ENCODE measurements at regions not wholly inside any gene's neighbourhood (a gene's known extent, or its start where the extent isn't known, plus 50 kb on each side); places are given as distances from the start of the nearest gene placed in this dataset.

- H3K4me3 ChIP-seq (ENCODE audit: low read depth, low read length) = no peak overlapping the region
- DNase-seq (ENCODE audit: low read depth) = no peak
- no peak for TF ChIP-seq CTCF (IDR thresholded peaks at IDR 0.05; ENCODE audit: control insufficient read depth, extremely low read depth, insufficient read depth)
These were observed 143.6 kb upstream of the SLC28A3 start for GRCh38 chr9:84484172-84484571.

GRCh38 chr9:84485539-84485938 lies 145.0 kb upstream of the SLC28A3 start:
- peak; percentile 92 for DNase-seq (ENCODE audit: low read depth)
- no peak overlapping the region for H3K4me3 ChIP-seq (ENCODE audit: low read depth, low read length)
- TF ChIP-seq CTCF (IDR thresholded peaks at IDR 0.05; ENCODE audit: control insufficient read depth, extremely low read depth, insufficient read depth) = no peak

GRCh38 chr9:84486663-84487062 lies 146.1 kb upstream of the SLC28A3 start:
- no peak overlapping the region for H3K4me3 ChIP-seq (ENCODE audit: low read depth, low read length)

GRCh38 chr9:84490206-84490841 lies 149.8 kb upstream of the SLC28A3 start:
- DNase-seq (ENCODE audit: low read depth) = no peak
- no peak for TF ChIP-seq CTCF (IDR thresholded peaks at IDR 0.05; ENCODE audit: control insufficient read depth, extremely low read depth, insufficient read depth)
- H3K4me3 ChIP-seq (ENCODE audit: low read depth, low read length) = no peak overlapping the region

More at GRCh38 chr9:84486663-84487062, 146.1 kb upstream of the SLC28A3 start:
- DNase-seq (ENCODE audit: low read depth) = no peak
- no peak for TF ChIP-seq CTCF (IDR thresholded peaks at IDR 0.05; ENCODE audit: control insufficient read depth, extremely low read depth, insufficient read depth)

- DNase-seq (ENCODE audit: low read depth) = no peak
- no peak for TF ChIP-seq CTCF (IDR thresholded peaks at IDR 0.05; ENCODE audit: control insufficient read depth, extremely low read depth, insufficient read depth)
- H3K4me3 ChIP-seq (ENCODE audit: low read depth, low read length) = no peak overlapping the region
These were observed 150.3 kb upstream of the SLC28A3 start for GRCh38 chr9:84490842-84491325.

- H3K4me3 ChIP-seq (ENCODE audit: low read depth, low read length) = no peak overlapping the region
- no peak for DNase-seq (ENCODE audit: low read depth)
- TF ChIP-seq CTCF (IDR thresholded peaks at IDR 0.05; ENCODE audit: control insufficient read depth, extremely low read depth, insufficient read depth) = no peak
These were observed 152.0 kb upstream of the SLC28A3 start for GRCh38 chr9:84492366-84493159.
